ENCODE measurements at regions not wholly inside any gene's neighbourhood (a gene's known extent, or its start where the extent isn't known, plus 50 kb on each side); places are given as distances from the start of the nearest gene placed in this dataset.

- Mint-ChIP-seq H3K27me3 (no peaks in the 10 kb centered on the region), H3K4me1 (ENCODE audit: low read depth) (no peaks in the 10 kb centered on the region), H3K36me3 (ENCODE audit: insufficient read depth) (no peaks in the 10 kb centered on the region), H3K27ac (no peak overlapping the region), H3K9me3 (ENCODE audit: low read depth) (no peaks in the 10 kb centered on the region), H3K4me3 (ENCODE audit: low read depth) (no peak overlapping the region)
- DNase-seq (ENCODE audit: low spot score, unreplicated experiment), result no peak
- no peak for TF ChIP-seq CTCF (IDR thresholded peaks at IDR 0.05; ENCODE audit: unreplicated experiment)
Observed at GRCh38 chr7:114765331-114766040, 156.4 kb upstream of the MDFIC start.

- TF ChIP-seq CTCF (IDR thresholded peaks at IDR 0.05; ENCODE audit: unreplicated experiment), result no peak
- no peak overlapping the region for H3K4me3 Mint-ChIP-seq (ENCODE audit: low read depth)
- no peak overlapping the region for H3K27ac Mint-ChIP-seq
- no peaks in the 10 kb centered on the region for H3K4me1 Mint-ChIP-seq (ENCODE audit: low read depth)
- H3K9me3 Mint-ChIP-seq (ENCODE audit: low read depth), result no peaks in the 10 kb centered on the region
- no peaks in the 10 kb centered on the region for H3K36me3 Mint-ChIP-seq (ENCODE audit: insufficient read depth)
- no peak for DNase-seq (ENCODE audit: low spot score, unreplicated experiment)
- no peaks in the 10 kb centered on the region for H3K27me3 Mint-ChIP-seq
Observed at GRCh38 chr7:114766041-114766356, 155.9 kb upstream of the MDFIC start.

GRCh38 chr7:114777288-114777687 lies 144.6 kb upstream of the MDFIC start:
- H3K27me3 Mint-ChIP-seq, result no peaks in the 10 kb centered on the region
- no peaks in the 10 kb centered on the region for H3K9me3 Mint-ChIP-seq (ENCODE audit: low read depth)
- DNase-seq (ENCODE audit: low spot score, unreplicated experiment), result no peak
- no peaks in the 10 kb centered on the region for H3K36me3 Mint-ChIP-seq (ENCODE audit: insufficient read depth)
- H3K27ac Mint-ChIP-seq, result no peak overlapping the region
- TF ChIP-seq CTCF (IDR thresholded peaks at IDR 0.05; ENCODE audit: unreplicated experiment), result no peak
- no peak overlapping the region for H3K4me3 Mint-ChIP-seq (ENCODE audit: low read depth)
- peaks cover 2% of the 10 kb centered on the region for H3K4me1 Mint-ChIP-seq (ENCODE audit: low read depth)

- TF ChIP-seq CTCF (IDR thresholded peaks at IDR 0.05; ENCODE audit: unreplicated experiment), result no peak
- Mint-ChIP-seq H3K36me3 (ENCODE audit: insufficient read depth) (no peaks in the 10 kb centered on the region), H3K9me3 (ENCODE audit: low read depth) (no peaks in the 10 kb centered on the region)
Observed at GRCh38 chr7:114783508-114783907, 138.4 kb upstream of the MDFIC start.

GRCh38 chr7:114784177-114784576 lies 137.7 kb upstream of the MDFIC start:
- H3K36me3 Mint-ChIP-seq (ENCODE audit: insufficient read depth), result no peaks in the 10 kb centered on the region
- no peaks in the 10 kb centered on the region for H3K4me1 Mint-ChIP-seq (ENCODE audit: low read depth)
- TF ChIP-seq CTCF (IDR thresholded peaks at IDR 0.05; ENCODE audit: unreplicated experiment), result no peak
- no peak overlapping the region for H3K4me3 Mint-ChIP-seq (ENCODE audit: low read depth)
- DNase-seq (ENCODE audit: low spot score, unreplicated experiment), result no peak
- H3K27me3 Mint-ChIP-seq, result no peaks in the 10 kb centered on the region
- H3K27ac Mint-ChIP-seq, result no peak overlapping the region
- H3K9me3 Mint-ChIP-seq (ENCODE audit: low read depth), result no peaks in the 10 kb centered on the region

More at GRCh38 chr7:114783508-114783907, 138.4 kb upstream of the MDFIC start:
- Mint-ChIP-seq H3K4me1 (ENCODE audit: low read depth) (peaks cover 2% of the 10 kb centered on the region), H3K27ac (no peak overlapping the region), H3K4me3 (ENCODE audit: low read depth) (no peak overlapping the region), H3K27me3 (no peaks in the 10 kb centered on the region)
- no peak for DNase-seq (ENCODE audit: low spot score, unreplicated experiment)

Data from progenitor cell of endocrine pancreas (in vitro differentiated cells).